Panc1 (cell line): ENCODE measurements at regions not wholly inside any gene's neighbourhood (a gene's known extent, or its start where the extent isn't known, plus 50 kb on each side); places are given as distances from the start of the nearest gene placed in this dataset.

Source experiments
- ATAC-seq: fragments of 200-7000 bp; cut with Tn5 transposase; 2 replicates; pipeline ENCODE4 v1.9.1; 2020; ENCODE audit warnings: mild to moderate bottlenecking, moderate library complexity
- BruUV-seq: library from RNA; stranded (reverse); fragments of 400-500 nt; replicated peaks from 2 replicates; lab custom pipeline; 2021; lab: Mats Ljungman, UMichigan
- CTCF ChIA-PET: fragments of 300-600 bp; sonication (Branson Sonifier 250); formaldehyde crosslinking; loops from one replicate; lab custom pipeline; 2022; ENCODE audit warnings: antibody characterized with exemption; lab: Charles Lee
- POLR2A ChIA-PET: fragments of 300-600 bp; sonication (Branson Sonifier 250); formaldehyde crosslinking; loops from one replicate; lab custom pipeline; 2022; ENCODE audit warnings: antibody characterized with exemption; lab: Charles Lee
- DNase-seq: peaks from one replicate; pipeline ENCODE4 v3.0.0-alpha.2; 2010; ENCODE audit warnings: low read depth, low spot score
- H3K27ac ChIP-seq: 2 replicates; pipeline ENCODE4 v1.5.1; 2011; ENCODE audit warnings: mild to moderate bottlenecking, low read length, inconsistent platforms
- H3K27me3 ChIP-seq: fragments of 200-500 bp; sonication (Bioruptor generic); 2 replicates; pipeline ENCODE4 v1.6.0; 2014; ENCODE audit warnings: low read length, inconsistent platforms; ENCODE audit not compliant: control insufficient read depth, insufficient read depth
- H3K36me3 ChIP-seq: fragments of 200-500 bp; sonication (Bioruptor generic); 2 replicates; pipeline ENCODE4 v1.5.1; 2014; ENCODE audit warnings: inconsistent platforms, mild to moderate bottlenecking, low read length, moderate library complexity; ENCODE audit not compliant: control insufficient read depth, insufficient read depth
- H3K4me1 ChIP-seq: 2 replicates; pipeline ENCODE4 v1.5.1; 2011; ENCODE audit warnings: inconsistent platforms, mild to moderate bottlenecking, low read length, moderate library complexity; ENCODE audit not compliant: control insufficient read depth, insufficient read depth
- H3K4me3 ChIP-seq, 2 experiments: 2 replicates each; pipeline ENCODE4 v1.5.1; 2011 to 2012; ENCODE audit warnings: low read depth in 2 of 2, low read length in 2 of 2, mild to moderate bottlenecking in 2 of 2, inconsistent platforms in 1 of 2, moderate library complexity in 1 of 2
- H3K9me3 ChIP-seq: fragments of 200-500 bp; sonication (Bioruptor generic); 2 replicates; pipeline ENCODE4 v1.5.1; 2014; ENCODE audit warnings: low read depth, mild to moderate bottlenecking, inconsistent platforms, low read length, moderate library complexity; ENCODE audit not compliant: control insufficient read depth, insufficient read depth
- CTCF ChIP-seq: fragments of 450-650 bp; IDR thresholded peaks from 2 replicates; pipeline ENCODE4 v1.5.1; 2017; ENCODE audit warnings: mild to moderate bottlenecking
- POLR2AphosphoS5 ChIP-seq: IDR thresholded peaks from 2 replicates; pipeline ENCODE4 v1.6.1; 2012; ENCODE audit warnings: mild to moderate bottlenecking, low read depth, low read length, moderate library complexity
- REST ChIP-seq, 2 experiments: IDR thresholded peaks; 2 replicates each; pipeline ENCODE4 v1.6.1; 2011 to 2012; ENCODE audit warnings: low read depth in 2 of 2, control low read depth in 1 of 2, low read length in 1 of 2, mild to moderate bottlenecking in 1 of 2, moderate library complexity in 1 of 2; ENCODE audit not compliant: insufficient read depth in 1 of 2
- SIN3A ChIP-seq: IDR thresholded peaks from 2 replicates; pipeline ENCODE4 v1.6.1; 2012; ENCODE audit warnings: low read depth, mild to moderate bottlenecking, low read length, moderate library complexity, borderline replicate concordance; ENCODE audit not compliant: insufficient read depth
- TCF7L2 ChIP-seq: IDR thresholded peaks from 2 replicates; pipeline ENCODE4 v1.6.1; 2011; ENCODE audit warnings: mild to moderate bottlenecking, low read depth, low read length, inconsistent platforms
- in situ Hi-C: cut with HindIII; loops from 2 replicates; pipeline ENCODE4 v1.10.0; 2016; ENCODE audit warnings: low sequenced_read_pairs, low pct_unique_long_range_greater_than_20kb
- intact Hi-C: fragments of 100-400 bp; cut with micrococcal nuclease; formaldehyde crosslinking; loops from one replicate; pipeline ENCODE4 v1.10.0; 2022; ENCODE audit not compliant: unreplicated experiment

GRCh38 chr9:78791779-78792178, 494.9 kb downstream of the PSAT1 start:
- Histone ChIP-seq H3K4me1 (no peaks in the 10 kb centered on the region), H3K36me3 (no peaks in the 10 kb centered on the region), H3K4me3 (no peak overlapping the region), H3K9me3 (no peaks in the 10 kb centered on the region), H3K27ac (no peak overlapping the region), H3K27me3 (no peaks in the 10 kb centered on the region)
- DNase-seq (no peak), ATAC-seq (no peak)
- CTCF ChIA-PET, result no interaction called here
- intact Hi-C loops, result no loop called here
- no TSS peak for BruUV-seq
- TF ChIP-seq TCF7L2 (no peak), REST (IDR thresholded peaks at IDR 0.05; ENCODE audit: insufficient read depth in 1 of 2, low read depth in 2 of 2, low read length in 1 of 2) (no peak), SIN3A (no peak), POLR2AphosphoS5 (no peak), CTCF (no peak)
- POLR2A ChIA-PET, result no interaction called here
- in situ Hi-C loops, result no loop called here

- intact Hi-C loops, result no loop called here
- TF ChIP-seq SIN3A (no peak), POLR2AphosphoS5 (no peak), CTCF (no peak), TCF7L2 (no peak), REST (IDR thresholded peaks at IDR 0.05; ENCODE audit: insufficient read depth in 1 of 2, low read depth in 2 of 2, low read length in 1 of 2) (no peak)
- Histone ChIP-seq H3K9me3 (no peaks in the 10 kb centered on the region), H3K4me1 (no peaks in the 10 kb centered on the region), H3K4me3 (no peak overlapping the region), H3K27me3 (no peaks in the 10 kb centered on the region), H3K36me3 (no peaks in the 10 kb centered on the region), H3K27ac (no peak overlapping the region)
- ATAC-seq (no peak), DNase-seq (no peak)
- in situ Hi-C loops, result no loop called here
- BruUV-seq, result no TSS peak
- ChIA-PET CTCF (no interaction called here), POLR2A (no interaction called here)
Observed at GRCh38 chr9:78792745-78793144, 495.8 kb downstream of the PSAT1 start.
